ENCODE measurements at regions not wholly inside any gene's neighbourhood (a gene's known extent, or its start where the extent isn't known, plus 50 kb on each side); places are given as distances from the start of the nearest gene placed in this dataset.
"Not testable (repeated sequence)": the region's sequence is repeated elsewhere in the genome, so short reads cannot be mapped to it uniquely, and the experiment has no call there.

DNA sequence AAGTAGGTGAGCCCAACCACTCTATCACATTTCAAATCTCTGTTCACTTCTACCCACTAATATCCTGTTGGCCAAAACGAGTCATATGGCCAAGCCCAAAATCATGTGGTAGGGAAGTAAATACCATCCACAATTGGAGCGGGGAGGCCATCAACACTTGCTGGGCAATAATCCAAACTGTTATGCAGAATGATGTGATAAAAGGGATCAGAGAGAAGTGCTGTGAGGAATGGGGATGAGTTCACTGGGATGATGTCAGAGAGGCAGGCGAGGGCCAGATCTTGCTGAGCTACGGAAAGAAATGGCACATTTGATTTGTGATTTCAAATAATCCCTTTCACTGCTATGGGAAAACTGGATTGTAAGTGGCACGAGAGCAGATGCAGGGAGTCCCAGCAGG is 188.4 kb downstream of the NPIPA8 start:
- not testable (repeated sequence) for DNase-seq (ENCODE audit: low read depth)

DNA sequence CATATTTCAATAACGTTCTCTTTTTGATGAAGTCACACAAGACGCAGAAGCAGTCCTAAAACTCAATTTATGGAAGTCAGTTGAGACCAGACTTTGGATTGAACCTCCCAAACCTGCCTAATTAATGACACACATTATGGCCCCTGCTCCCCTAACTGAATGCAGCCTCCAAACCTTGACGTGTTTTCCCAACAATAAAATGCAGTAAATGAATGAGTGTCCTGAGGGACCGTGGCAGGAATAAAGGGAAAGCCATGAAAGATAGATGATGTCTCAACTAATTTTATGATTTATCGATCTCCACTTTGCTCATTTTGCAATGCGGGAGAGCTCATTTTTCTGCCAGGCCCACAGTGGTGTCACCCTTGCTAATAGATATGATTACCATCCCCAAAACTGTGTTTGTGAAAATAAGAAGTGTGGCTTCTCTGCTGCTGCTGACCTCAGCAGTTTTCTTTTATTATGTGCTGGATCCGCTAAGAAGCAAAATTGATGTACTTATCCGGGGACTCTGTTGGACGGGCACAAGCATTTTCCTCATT is 189.9 kb downstream of the NPIPA8 start:
- DNase-seq (ENCODE audit: low read depth) = not testable (repeated sequence)

DNA sequence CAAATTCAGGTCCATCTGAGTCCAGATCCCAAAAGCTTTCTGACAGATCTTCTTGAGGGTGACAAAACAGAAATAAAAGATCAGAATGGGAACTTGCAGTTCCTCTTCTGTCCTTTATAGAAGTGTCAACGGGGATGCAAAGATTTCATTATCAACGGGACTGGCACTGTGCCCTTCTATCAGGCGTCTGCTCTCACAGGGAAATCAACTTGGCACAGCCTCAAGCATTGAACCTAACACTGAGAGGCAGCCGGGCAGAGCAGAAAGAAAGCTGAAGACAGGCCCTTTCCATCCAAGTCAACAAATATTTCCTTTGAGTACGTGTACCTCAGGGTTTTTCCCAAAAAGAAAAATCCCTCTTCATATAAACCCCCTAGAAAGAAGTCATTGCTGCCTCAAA is 194.5 kb downstream of the NPIPA8 start:
- not testable (repeated sequence) for DNase-seq (ENCODE audit: low read depth)

DNA sequence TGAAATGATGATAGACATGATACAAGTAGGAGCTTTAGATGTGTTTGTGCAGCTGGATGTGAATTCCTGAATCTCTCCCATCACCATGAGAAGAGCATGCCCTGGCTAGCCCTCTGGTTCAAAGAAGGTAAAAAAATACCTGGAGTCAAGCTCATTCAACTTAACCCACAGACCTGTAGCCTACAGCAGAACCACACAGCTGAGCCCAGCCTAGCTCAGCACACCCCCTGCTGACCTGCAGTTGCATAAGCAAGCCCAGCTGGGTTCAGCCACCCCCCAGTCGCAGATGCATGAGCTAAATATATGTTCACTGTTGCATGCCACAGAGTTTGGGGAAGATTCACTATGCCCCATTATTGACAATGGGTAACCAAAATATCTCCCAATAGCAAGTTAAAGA is 200.2 kb downstream of the NPIPA8 start:
- not testable (repeated sequence) for DNase-seq (ENCODE audit: low read depth)

DNA sequence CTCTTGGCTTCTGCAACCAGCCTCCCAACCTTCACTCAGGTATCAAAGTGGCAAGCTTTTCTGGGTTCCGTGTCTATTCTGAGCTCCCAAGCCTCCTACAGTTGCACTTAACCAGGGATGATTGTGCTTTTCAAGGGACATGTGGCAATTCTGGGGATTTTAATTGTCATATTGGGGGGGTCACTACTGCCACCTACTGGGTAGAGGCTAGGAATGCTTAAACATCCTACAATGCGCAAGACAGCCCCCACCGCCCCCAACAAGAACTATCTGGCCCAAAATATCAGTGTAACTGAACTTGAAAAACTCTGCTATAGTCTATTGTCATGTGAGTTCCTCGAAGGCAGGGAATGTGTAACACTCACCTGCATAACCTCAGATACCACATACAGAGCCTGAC is 201.5 kb downstream of the NPIPA8 start:
- not testable (repeated sequence) for DNase-seq (ENCODE audit: low read depth)

DNA sequence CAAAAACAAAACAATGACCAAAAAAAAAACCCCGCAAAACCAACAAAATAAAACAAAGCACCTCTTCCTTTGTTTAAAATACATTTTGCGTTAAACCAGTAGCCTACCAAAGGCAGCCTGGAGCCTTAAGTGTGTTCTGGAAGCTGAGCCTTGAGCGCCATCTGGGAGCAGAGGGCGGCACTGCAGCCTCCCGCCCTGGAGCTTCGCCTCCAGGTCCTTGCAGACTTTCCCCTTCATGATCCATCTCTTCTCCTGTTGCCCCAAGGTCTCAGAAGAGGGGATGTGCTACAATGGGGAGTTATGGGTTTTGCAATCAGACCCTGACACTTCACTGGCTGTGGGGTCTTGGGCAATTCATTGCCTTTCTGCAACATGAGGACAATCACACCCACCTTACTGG is 204.9 kb downstream of the NPIPA8 start:
- DNase-seq (ENCODE audit: low read depth) = not testable (repeated sequence)

DNA sequence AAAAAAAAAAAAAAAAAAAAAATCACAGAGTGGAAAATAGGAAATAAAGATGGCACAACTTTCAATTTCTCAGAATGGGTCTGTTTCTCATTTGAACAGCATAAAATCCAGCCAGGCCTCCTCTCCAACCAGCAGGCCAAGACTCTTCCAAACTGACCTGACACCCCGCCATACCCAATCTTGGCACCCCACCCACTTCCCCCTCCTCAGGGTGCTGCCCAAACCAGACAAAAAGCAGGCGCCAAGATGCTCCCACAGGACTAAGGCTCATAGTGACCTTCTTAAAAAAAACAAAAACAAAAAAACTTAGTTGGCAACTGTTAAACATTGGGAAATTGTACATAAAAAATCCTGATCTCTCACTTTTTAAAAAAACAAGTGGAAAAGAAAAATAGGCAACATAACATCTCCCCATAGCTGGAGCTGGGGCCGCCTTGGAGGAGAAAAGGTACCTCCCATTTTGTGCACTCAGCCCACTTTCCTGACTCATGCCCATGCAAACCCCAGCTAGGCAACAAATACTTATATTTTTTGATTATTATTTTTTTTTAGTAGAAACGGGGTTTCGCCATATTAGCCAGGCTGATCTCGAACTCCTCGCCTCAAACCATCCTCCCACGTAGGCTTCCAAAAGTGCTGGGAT is 205.9 kb downstream of the NPIPA8 start:
- DNase-seq (ENCODE audit: low read depth) = peak; percentile 2

DNA sequence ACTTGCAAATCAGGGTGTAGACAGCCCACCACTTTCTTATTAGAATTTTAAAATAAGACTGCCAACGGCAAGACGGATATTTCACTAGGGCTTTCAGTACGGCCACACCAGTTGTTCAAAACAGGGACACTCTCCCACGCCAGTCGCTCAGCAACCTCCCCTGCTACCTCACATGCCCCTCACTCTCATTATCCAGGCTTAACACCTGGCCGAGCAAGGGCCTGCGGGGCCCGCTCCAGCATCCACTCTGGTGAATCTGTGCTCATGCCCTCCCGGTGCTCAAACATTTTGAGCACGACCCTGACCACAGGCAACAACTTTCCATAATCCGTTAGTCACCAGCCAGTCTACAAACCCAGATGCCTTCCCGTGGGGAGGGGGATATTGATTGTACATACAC is 209.5 kb downstream of the NPIPA8 start:
- DNase-seq (ENCODE audit: low read depth) = not testable (repeated sequence)

DNA sequence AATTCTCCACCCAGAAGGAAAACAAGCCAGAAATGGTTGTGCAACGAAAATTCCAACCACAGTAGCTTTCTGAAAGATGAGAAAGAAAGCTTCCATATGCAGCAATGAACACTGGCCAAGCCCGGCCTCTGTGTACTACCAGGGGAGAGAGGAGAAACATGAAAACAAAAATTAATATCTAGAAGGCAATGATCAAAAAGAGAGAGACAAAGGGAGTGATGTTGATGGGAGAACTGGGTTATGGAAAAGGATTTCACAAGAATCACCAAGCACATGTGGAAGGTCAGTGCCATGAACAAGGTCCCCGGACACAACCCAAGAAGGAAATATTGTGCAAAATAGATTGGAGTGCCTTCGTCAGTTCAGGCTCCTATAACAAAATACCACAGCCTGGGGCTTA is 217.4 kb downstream of the NPIPA8 start:
- not testable (repeated sequence) for DNase-seq (ENCODE audit: low read depth)

DNA sequence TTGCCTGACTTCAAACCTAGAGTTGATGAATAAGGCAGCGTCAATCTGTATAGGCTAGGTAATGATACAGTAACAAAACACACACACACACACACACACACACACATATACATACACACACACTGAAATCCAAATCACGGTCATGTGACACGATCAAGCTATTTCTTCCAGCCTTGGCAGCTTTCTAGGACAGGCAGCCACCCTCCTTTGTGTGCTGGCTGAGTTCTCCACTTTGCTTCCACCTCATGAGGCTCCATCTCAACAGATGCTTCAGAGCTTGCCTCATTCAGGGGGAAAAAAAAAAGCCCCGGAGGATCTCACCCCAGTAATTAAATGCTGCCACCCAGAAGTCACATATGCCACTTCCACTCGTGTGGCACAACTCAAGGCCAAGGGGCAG is 217.9 kb downstream of the NPIPA8 start:
- not testable (repeated sequence) for DNase-seq (ENCODE audit: low read depth)

DNA sequence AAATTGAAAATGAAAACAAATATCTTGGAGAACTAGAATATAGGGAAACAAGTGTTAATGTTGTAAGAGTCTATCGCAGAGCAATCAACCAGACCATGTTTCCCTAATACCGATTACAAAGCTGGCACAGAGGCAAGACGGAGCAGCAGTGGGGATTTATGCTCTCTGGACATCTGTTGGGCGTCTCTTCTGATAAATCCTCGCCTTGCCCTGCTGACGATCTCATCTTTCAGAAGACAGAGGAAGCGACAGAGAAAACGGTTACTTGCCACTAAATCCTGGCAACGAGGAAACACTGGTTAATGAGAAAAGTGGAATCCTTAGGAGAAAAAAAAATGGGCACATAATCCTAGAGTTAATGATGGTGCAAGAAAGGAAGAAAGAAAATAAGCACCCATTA is 218.5 kb downstream of the NPIPA8 start:
- not testable (repeated sequence) for DNase-seq (ENCODE audit: low read depth)

DNA sequence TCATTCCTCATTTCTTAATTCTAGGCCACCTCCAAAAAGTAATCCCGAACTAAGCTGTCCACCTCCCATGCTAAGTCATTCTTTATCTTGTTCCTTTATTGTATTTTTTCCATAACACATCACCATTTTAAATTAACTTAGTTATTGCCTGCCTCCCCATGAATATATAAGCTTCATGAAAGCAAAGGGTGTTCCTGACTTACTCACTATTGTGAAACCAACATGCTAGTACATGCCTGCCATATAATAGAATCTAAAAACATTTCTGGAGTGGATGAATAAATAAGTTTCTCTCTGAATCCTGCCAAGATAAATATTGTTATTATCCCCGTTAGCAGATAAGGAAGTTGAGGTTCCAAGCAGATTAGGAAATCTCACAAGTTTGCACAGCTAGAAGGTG is 232.1 kb downstream of the NPIPA8 start:
- DNase-seq (ENCODE audit: low read depth) = not testable (repeated sequence)

DNA sequence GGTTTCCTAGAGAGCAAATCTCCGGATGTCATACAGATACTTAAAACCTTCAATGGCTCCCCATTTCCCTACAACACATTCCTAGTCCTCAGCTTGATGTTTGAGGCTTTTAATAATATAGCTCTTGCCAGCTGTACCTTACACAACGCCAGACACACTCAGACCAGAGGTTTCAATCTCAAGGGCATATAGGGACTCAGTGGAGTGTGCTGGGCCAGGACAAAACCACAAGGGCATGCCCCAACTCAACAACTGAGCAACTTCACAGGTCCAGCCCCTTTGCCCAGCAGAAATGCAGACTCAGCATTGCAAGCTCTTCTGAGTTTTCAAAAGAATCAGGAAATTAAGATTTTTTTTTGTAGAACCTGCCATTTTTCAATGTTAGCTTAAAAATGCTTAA is 235.5 kb downstream of the NPIPA8 start:
- not testable (repeated sequence) for DNase-seq (ENCODE audit: low read depth)

DNA sequence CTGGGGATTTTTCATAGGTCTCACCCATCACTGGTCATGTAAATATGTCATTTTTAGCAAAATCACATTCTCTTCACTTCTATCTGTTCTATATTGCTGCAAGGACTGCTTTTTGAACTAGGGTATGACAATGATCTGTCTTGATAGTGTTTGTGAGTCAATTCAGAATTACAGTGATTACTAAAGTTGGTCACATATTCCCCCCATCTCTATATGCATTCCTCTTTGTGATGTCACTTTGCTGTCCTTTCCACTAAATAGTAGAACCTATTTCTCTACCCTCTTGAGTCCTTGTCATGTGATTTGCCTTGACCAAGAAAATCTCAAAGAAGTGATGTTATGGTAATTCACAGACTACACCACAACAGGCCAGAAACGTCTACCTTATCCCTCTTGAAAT is 243.9 kb downstream of the NPIPA8 start:
- DNase-seq (ENCODE audit: low read depth) = not testable (repeated sequence)

DNA sequence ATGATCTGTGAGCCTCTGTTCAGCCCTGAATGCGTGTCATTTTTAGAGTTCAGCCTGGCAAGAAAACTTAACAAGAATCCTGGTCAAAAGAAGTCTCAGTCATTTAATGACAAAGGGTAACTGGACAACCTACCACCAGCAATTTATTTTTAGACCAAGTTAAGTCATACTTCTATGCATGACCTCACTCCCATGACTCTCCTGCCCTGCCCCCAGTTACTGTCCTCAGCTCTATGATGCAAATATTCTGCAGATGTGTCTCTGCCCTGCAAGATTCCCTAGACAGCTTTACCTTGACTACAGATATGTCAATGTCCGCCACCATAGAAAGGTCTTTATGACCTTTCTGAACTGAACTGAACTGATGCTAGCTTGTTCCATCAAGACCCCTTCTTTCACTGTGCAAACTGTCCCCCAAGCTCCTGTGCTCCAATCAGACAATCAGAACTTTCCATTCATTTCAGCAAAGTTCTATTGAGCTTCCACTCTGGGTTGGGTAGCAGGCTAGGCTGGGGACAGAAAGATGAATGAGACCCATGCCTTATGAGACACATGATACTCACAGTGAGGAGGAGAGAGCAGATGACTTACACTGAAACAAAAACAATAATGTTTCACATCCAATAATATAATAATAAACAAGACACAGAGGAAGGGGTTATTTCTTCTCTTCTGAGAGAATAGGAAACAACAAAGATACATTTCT is 255.7 kb downstream of the NPIPA8 start:
- DNase-seq (ENCODE audit: low read depth) = not testable (repeated sequence)

DNA sequence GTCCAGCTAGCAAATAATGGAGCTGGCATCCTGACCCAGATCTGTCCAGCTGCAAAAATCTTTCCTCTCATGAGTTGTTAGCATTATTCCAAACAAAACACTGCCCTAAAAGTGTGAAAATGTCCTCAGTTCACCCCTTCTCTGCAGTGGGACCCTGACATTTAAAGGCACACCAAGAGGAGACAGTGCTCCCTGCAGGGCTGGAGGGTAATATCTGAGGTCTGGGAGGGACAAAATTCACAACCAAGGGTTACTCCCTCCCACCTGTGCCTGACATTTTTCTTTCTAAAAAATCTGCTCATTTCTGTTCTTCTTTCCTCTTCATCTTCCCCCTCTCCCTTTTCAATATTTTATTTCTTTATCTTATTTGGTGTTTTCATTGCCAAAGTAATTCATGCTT is 258.6 kb downstream of the NPIPA8 start:
- not testable (repeated sequence) for DNase-seq (ENCODE audit: low read depth)

DNA sequence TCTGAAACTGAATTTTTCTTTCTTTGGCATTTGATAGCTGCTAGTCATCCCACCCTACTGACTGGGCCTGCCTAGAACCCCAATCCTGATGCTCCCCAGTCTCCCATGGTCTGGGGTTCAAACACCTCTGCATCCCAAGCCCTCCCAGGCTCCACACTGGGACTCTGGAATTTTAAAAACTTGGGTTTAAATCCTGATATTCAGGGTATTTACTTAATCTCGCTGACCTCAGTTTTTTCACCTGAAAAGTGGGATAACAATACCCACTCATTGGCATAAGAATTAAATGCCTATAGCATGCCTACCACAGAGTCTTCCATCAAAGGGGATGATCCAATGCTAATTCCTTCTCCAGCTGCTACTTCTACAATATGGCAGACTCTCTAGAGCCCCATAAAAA is 264.4 kb downstream of the NPIPA8 start:
- DNase-seq (ENCODE audit: low read depth) = no peak

DNA sequence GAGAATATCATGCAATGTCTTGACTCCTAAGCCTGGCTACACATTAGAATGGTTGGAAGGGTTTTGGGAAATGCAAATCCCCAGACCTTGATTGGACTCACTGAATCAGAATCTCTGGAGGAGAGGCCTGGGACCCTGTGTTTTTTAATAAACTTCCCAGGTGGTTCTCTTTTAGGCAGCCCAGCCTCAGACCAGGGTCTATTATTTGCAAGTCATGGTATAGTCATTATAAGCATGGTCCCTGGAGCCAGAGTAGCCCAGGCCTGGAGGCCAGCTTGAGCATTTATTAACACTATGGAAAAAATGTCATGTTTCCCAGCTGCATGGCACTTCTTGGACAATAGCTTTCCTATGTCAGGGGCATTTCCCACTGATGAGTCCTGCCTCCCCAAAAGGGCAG is 266.9 kb downstream of the NPIPA8 start:
- DNase-seq (ENCODE audit: low read depth) = no peak

DNA sequence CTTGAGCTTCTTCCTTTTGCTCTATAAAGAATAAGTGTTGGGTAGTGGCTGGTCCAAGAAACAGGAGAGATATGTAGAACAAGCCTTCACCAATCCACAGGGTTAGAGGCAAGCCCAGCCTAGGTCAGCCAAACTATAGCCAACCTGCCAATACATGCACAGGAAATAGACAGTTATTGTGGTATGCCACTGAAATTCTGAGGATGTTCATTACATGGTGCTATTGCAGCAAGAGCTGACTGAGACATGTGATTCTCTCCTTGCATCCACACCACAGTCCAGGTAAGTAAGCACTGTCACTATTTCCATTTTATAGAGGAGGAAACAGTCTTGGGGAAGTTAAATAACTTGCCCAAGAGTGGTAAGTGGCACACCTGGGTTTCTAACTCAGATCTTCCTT is 268.1 kb downstream of the NPIPA8 start:
- no peak for DNase-seq (ENCODE audit: low read depth)

DNA sequence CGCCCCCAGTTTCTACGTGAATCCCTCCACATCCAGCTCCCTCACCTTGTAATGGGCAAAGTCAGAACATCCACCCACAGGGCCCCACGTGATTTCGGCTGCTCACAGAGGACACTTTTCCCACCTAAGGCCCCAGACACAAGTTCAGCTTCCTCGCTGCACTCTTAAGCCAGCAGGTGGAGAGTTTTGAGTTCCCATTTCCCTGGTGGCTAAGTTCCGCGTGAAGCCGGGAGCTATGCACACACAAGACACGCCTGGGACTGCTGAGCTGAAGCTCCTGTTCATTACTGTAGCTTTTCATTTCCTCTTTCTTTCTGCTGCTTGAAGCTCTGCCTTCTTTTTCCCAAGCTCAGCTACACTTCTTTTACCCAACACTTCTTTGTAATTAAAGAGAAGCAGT is 273.8 kb downstream of the NPIPA8 start:
- no peak for DNase-seq (ENCODE audit: low read depth)

DNA sequence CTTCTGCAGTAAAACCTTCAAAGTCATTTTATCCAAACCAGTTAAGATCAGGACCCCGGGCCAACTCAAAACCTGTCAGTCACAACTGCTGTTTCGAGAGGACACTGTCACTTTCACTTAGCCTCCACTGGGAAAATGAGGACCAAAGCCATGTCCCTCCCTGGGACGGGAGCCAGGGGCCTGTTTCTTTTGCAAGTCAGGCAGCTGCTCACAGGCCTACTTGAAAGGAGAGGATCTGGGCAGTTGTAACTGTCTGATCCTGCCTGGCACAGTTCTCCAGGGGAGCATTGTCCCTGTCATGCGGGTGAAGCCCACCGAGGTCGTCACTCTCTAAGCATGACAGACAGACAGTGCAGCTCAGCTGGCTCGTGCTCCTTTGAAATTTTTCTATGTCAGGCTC is 276.2 kb downstream of the NPIPA8 start:
- no peak for DNase-seq (ENCODE audit: low read depth)

DNA sequence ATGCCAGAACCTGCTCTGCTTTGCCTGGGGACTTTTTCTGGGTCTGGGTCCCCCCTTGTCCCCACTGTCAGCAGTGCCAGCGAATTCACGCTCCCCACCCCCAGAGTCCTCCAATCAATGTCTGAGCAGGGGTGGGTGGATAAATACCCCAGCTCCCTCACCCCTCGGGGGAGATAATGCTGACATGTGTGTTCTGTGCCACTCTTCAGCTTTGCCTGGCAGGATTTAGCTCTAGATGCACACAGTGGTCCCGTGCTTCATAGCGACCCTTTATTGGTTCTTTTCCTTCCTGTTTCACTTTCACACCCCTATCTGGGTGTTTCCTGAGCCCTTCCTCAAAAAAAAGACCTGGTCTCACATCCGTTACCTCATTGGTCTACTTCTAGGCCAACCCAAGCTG is 277.0 kb downstream of the NPIPA8 start:
- DNase-seq (ENCODE audit: low read depth) = no peak

DNA sequence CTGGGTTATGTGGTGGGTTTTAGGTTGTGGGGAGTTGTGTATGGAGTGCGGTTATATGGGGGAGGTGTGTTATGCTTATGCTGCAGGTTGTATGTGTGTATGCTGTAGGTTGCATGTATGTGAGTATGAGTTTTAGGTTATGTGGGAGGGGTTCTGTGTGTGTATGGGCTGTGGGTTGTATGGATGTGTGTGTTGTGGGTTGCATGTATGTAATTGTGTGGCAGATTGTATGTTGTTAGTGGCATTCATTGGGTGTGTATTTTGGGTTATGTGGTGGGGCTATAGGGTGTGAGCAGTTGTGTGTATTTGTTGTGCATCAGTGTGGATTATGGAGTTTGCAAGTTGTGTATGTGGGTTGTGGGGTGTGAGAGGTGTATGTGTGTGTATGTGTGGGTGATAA is 277.4 kb downstream of the NPIPA8 start:
- no peak for DNase-seq (ENCODE audit: low read depth)
